HG03439 (cell line): ENCODE measurements at regions not wholly inside any gene's neighbourhood (a gene's known extent, or its start where the extent isn't known, plus 50 kb on each side); places are given as distances from the start of the nearest gene placed in this dataset.

Source experiments
- ATAC-seq: cut with Tn5 transposase; IDR thresholded peaks from one replicate; pipeline ENCODE4 v1.9.1; 2021; ENCODE audit warnings: mild to moderate bottlenecking, moderate library complexity; ENCODE audit not compliant: unreplicated experiment

GRCh38 chrX:149275836-149276235 lies 229.3 kb downstream of the IDS start:
- no peak for ATAC-seq

GRCh38 chrX:149274516-149275105 lies 230.5 kb downstream of the IDS start:
- no peak for ATAC-seq

- no peak for ATAC-seq
Observed at GRCh38 chrX:149272690-149273463, 232.2 kb downstream of the IDS start.

- peak; percentile 81 for ATAC-seq
Observed at GRCh38 chrX:149267878-149268813, 237.0 kb downstream of the IDS start.

- ATAC-seq, result no peak
Observed at GRCh38 chrX:149262086-149262485, 243.0 kb downstream of the IDS start.

GRCh38 chrX:149259241-149259640 lies 245.9 kb downstream of the IDS start:
- no peak for ATAC-seq

- no peak for ATAC-seq
Observed at GRCh38 chrX:149255860-149256259, 249.2 kb downstream of the IDS start.

- no peak for ATAC-seq
Observed at GRCh38 chrX:149248073-149248625, 257.0 kb downstream of the IDS start.

GRCh38 chrX:149230689-149231088 lies 274.4 kb downstream of the IDS start:
- no peak for ATAC-seq

- ATAC-seq, result no peak
Observed at GRCh38 chrX:149223854-149224253, 281.3 kb downstream of the IDS start.

- ATAC-seq, result no peak
Observed at GRCh38 chrX:149222040-149222439, 283.1 kb downstream of the IDS start.

- no peak for ATAC-seq
Observed at GRCh38 chrX:149221230-149221629, 283.9 kb downstream of the IDS start.

GRCh38 chrX:149213264-149213663 lies 291.8 kb downstream of the IDS start:
- ATAC-seq, result no peak

GRCh38 chrX:149208307-149208706 lies 296.8 kb downstream of the IDS start:
- ATAC-seq, result no peak

- no peak for ATAC-seq
Observed at GRCh38 chrX:149207518-149207917, 297.6 kb downstream of the IDS start.

- no peak for ATAC-seq
Observed at GRCh38 chrX:149205937-149206336, 299.2 kb downstream of the IDS start.

- no peak for ATAC-seq
Observed at GRCh38 chrX:149205081-149205480, 300.0 kb downstream of the IDS start.

- no peak for ATAC-seq
Observed at GRCh38 chrX:149199734-149200133, 305.4 kb downstream of the IDS start.

- ATAC-seq, result no peak
Observed at GRCh38 chrX:149198980-149199732, 305.9 kb downstream of the IDS start.

- ATAC-seq, result no peak
Observed at GRCh38 chrX:149185087-149185486, 320.0 kb downstream of the IDS start.
